GM18498 (cell line): ENCODE measurements at regions not wholly inside any gene's neighbourhood (a gene's known extent, or its start where the extent isn't known, plus 50 kb on each side); places are given as distances from the start of the nearest gene placed in this dataset.

Experiments used
- ATAC-seq: cut with Tn5 transposase; IDR thresholded peaks from one replicate; pipeline ENCODE4 v1.9.1; 2021; ENCODE audit warnings: mild to moderate bottlenecking, moderate library complexity; ENCODE audit not compliant: unreplicated experiment

- no peak for ATAC-seq
These were observed 250.6 kb upstream of the ZFHX3 start for GRCh38 chr16:73298562-73298961.

GRCh38 chr16:73290258-73290657, 242.3 kb upstream of the ZFHX3 start:
- ATAC-seq, result no peak

GRCh38 chr16:73289232-73289631, 241.3 kb upstream of the ZFHX3 start:
- ATAC-seq, result peak; percentile 86

GRCh38 chr16:73288520-73288919, 240.6 kb upstream of the ZFHX3 start:
- no peak for ATAC-seq

GRCh38 chr16:73287859-73288405, 240.0 kb upstream of the ZFHX3 start:
- ATAC-seq, result no peak

GRCh38 chr16:73286346-73287267, 238.7 kb upstream of the ZFHX3 start:
- ATAC-seq, result no peak

GRCh38 chr16:73285436-73286201, 237.7 kb upstream of the ZFHX3 start:
- no peak for ATAC-seq

GRCh38 chr16:73280388-73280787, 232.5 kb upstream of the ZFHX3 start:
- no peak for ATAC-seq

- ATAC-seq, result no peak
These were observed 231.5 kb upstream of the ZFHX3 start for GRCh38 chr16:73279451-73279850.

- ATAC-seq, result no peak
These were observed 229.1 kb upstream of the ZFHX3 start for GRCh38 chr16:73277071-73277470.

GRCh38 chr16:73275448-73275847, 227.5 kb upstream of the ZFHX3 start:
- no peak for ATAC-seq

- ATAC-seq, result no peak
These were observed 227.1 kb upstream of the ZFHX3 start for GRCh38 chr16:73275024-73275423.

- ATAC-seq, result no peak
These were observed 226.2 kb upstream of the ZFHX3 start for GRCh38 chr16:73274140-73274539.

- no peak for ATAC-seq
These were observed 220.6 kb upstream of the ZFHX3 start for GRCh38 chr16:73268366-73268993.

GRCh38 chr16:73265935-73266334, 218.0 kb upstream of the ZFHX3 start:
- ATAC-seq, result no peak

- no peak for ATAC-seq
These were observed 217.4 kb upstream of the ZFHX3 start for GRCh38 chr16:73265124-73265837.

GRCh38 chr16:73262931-73263330, 215.0 kb upstream of the ZFHX3 start:
- no peak for ATAC-seq

GRCh38 chr16:73255031-73255430, 207.1 kb upstream of the ZFHX3 start:
- no peak for ATAC-seq

- ATAC-seq, result no peak
These were observed 206.1 kb upstream of the ZFHX3 start for GRCh38 chr16:73253922-73254480.

- no peak for ATAC-seq
These were observed 204.5 kb upstream of the ZFHX3 start for GRCh38 chr16:73252446-73252845.
